Loucy (cell line): ENCODE measurements at regions not wholly inside any gene's neighbourhood (a gene's known extent, or its start where the extent isn't known, plus 50 kb on each side); places are given as distances from the start of the nearest gene placed in this dataset.

ENCODE experiments used
- CTCF ChIP-seq: fragments of 200-600 bp; sonication (generic); conservative IDR thresholded peaks from 2 replicates; pipeline ENCODE4 v1.5.1; 2014; ENCODE audit warnings: mild to moderate bottlenecking, antibody characterized with exemption, low read length
- EZH2phosphoT487 ChIP-seq: fragments of 200-600 bp; IDR thresholded peaks from 2 replicates; pipeline ENCODE4 v1.6.1; 2018; ENCODE audit warnings: antibody characterized with exemption, mild to moderate bottlenecking, moderate library complexity, borderline replicate concordance

- no peak for TF ChIP-seq CTCF
- no peak for TF ChIP-seq EZH2phosphoT487
Observed at GRCh38 chr4:170190265-170190664, 100.5 kb upstream of the AADAT start.
